K562 (cell line): ENCODE measurements at regions not wholly inside any gene's neighbourhood (a gene's known extent, or its start where the extent isn't known, plus 50 kb on each side); places are given as distances from the start of the nearest gene placed in this dataset.

Experiments
- ATAC-seq: fragments of 200-7000 bp; cut with Tn5 transposase; 3 replicates; pipeline ENCODE4 v1.9.1; 2020; ENCODE audit warnings: moderate library complexity
- BruUV-seq: library from RNA; stranded (reverse); fragments of 400-500 nt; replicated peaks from 2 replicates; lab custom pipeline; 2021; lab: Mats Ljungman, UMichigan
- CTCF ChIA-PET: fragments of 300-600 bp; formaldehyde crosslinking; extraction: SDS; loops from one replicate; lab custom pipeline; 2021; ENCODE audit warnings: low intra/inter-chr PET ratio; lab: Yijun Ruan, JAX
- POLR2A ChIA-PET: fragments of 300-600, 350-650 bp; sonication (Branson Sonifier 250); formaldehyde crosslinking; extraction: SDS; loops from one replicate; lab custom pipeline; 2021; ENCODE audit warnings: antibody characterized with exemption, inconsistent platforms; lab: Yijun Ruan, JAX
- DNase-seq, 4 experiments: peaks; one replicate each; pipeline versions ENCODE4 v3.0.0 to v3.0.0-alpha.2; 2011 to 2018; ENCODE audit warnings: low spot score in 3 of 4, mixed read lengths in 3 of 4; ENCODE audit errors: extremely low read depth in 1 of 4
- FAIRE-seq: peaks from 2 replicates; lab custom pipeline; 2011; peaks lifted over from hg19 to GRCh38; lab: Jason Lieb, UNC
- H2AFZ ChIP-seq: 2 replicates; pipeline ENCODE4 v1.6.0; 2011; ENCODE audit warnings: low read depth, low read length, control low read depth, inconsistent platforms
- H3K27ac ChIP-seq: fragments of 200-600 bp; 3 replicates; pipeline ENCODE4 v1.8.0; 2011; ENCODE audit warnings: low read depth, mild to moderate bottlenecking, control low read depth, inconsistent platforms, low read length, moderate library complexity, mixed read lengths; ENCODE audit errors: extremely low read depth
- H3K27me3 ChIP-seq, 2 experiments: fragments of 300-600 bp in 1 of 2; 2 replicates in 1 of 2; 3 replicates in 1 of 2; pipeline versions ENCODE4 v1.6.0 to v1.8.0; 2011; ENCODE audit warnings: inconsistent platforms in 2 of 2, low read length in 2 of 2, mild to moderate bottlenecking in 1 of 2, mixed read lengths in 1 of 2, moderate library complexity in 1 of 2; ENCODE audit not compliant: control insufficient read depth in 2 of 2, insufficient read depth in 2 of 2
- H3K36me3 ChIP-seq: fragments of 300-600 bp; 3 replicates; pipeline ENCODE4 v1.8.0; 2011; ENCODE audit warnings: mild to moderate bottlenecking, low read length, inconsistent platforms; ENCODE audit not compliant: control insufficient read depth, insufficient read depth
- H3K4me1 ChIP-seq, 2 experiments: fragments of 200-600 bp in 1 of 2; replicated peaks in 1 of 2; 2 replicates in 1 of 2; 3 replicates in 1 of 2; pipeline versions ENCODE4 v1.5.1 to v1.8.0; 2011; ENCODE audit warnings: inconsistent platforms in 2 of 2, low read length in 2 of 2, mild to moderate bottlenecking in 1 of 2, mixed read lengths in 1 of 2, moderate library complexity in 1 of 2; ENCODE audit not compliant: control insufficient read depth in 2 of 2, insufficient read depth in 2 of 2
- H3K4me2 ChIP-seq: 2 replicates; pipeline ENCODE4 v1.6.1; 2011; ENCODE audit warnings: low read length, control low read depth, inconsistent platforms, mixed read lengths; ENCODE audit not compliant: insufficient read depth
- H3K4me3 ChIP-seq: fragments of 200-600 bp; sonication (generic), shearing (Covaris generic); 2 replicates; pipeline ENCODE4 v1.5.1; 2016; ENCODE audit warnings: control low read depth, inconsistent platforms
- H3K79me2 ChIP-seq: fragments of 200-600 bp; 3 replicates; pipeline ENCODE4 v1.8.0; 2011; ENCODE audit warnings: low read length, inconsistent platforms; ENCODE audit not compliant: control insufficient read depth, insufficient read depth
- H3K9ac ChIP-seq, 2 experiments: 2 replicates each; pipeline versions ENCODE4 v1.6.0 to v1.6.1; 2011; ENCODE audit warnings: low read depth in 2 of 2, low read length in 2 of 2, control low read depth in 1 of 2, inconsistent platforms in 1 of 2, mild to moderate bottlenecking in 1 of 2, mixed read lengths in 1 of 2; ENCODE audit not compliant: insufficient read depth in 1 of 2
- H3K9me1 ChIP-seq: one replicate; pipeline ENCODE4 v1.6.0; 2011; ENCODE audit warnings: inconsistent platforms, mild to moderate bottlenecking, low read length, moderate library complexity; ENCODE audit not compliant: control insufficient read depth, insufficient read depth
- H3K9me3 ChIP-seq: replicated peaks from 2 replicates; pipeline ENCODE4 v1.5.1; 2011; ENCODE audit warnings: low read depth, low read length, inconsistent platforms; ENCODE audit not compliant: control insufficient read depth, insufficient read depth
- H4K20me1 ChIP-seq: replicated peaks from 2 replicates; pipeline ENCODE4 v1.6.1; 2011; ENCODE audit warnings: low read length, inconsistent platforms, mixed read lengths; ENCODE audit not compliant: control insufficient read depth, insufficient read depth
- ARID4B ChIP-seq: sonication (generic); formaldehyde crosslinking; IDR thresholded peaks from 2 replicates; pipeline ENCODE4 v1.8.0; 2022; ENCODE audit warnings: mild to moderate bottlenecking, missing genetic modification reagents
- BRCA1 ChIP-seq, 2 experiments: fragments of 450-650 bp in 1 of 2; sonication (generic) in 1 of 2; formaldehyde crosslinking in 1 of 2; IDR thresholded peaks; 2 replicates each; pipeline versions ENCODE4 v1.5.0 to v1.6.1; 2017 to 2020; ENCODE audit warnings: mild to moderate bottlenecking in 1 of 2, missing genetic modification reagents in 1 of 2
- CCAR2 ChIP-seq: fragments of 200-400 bp; formaldehyde crosslinking; IDR thresholded peaks from 2 replicates; pipeline ENCODE4 v1.6.1; 2017; ENCODE audit warnings: mild to moderate bottlenecking, low read depth, low read length
- CREB3L1 ChIP-seq: fragments of 450-650 bp; IDR thresholded peaks from 2 replicates; pipeline ENCODE4 v1.6.1; 2014; ENCODE audit warnings: low read depth, mild to moderate bottlenecking, moderate library complexity, borderline replicate concordance
- ETS2 ChIP-seq: IDR thresholded peaks from 2 replicates; pipeline ENCODE4 v1.6.1; 2016; ENCODE audit warnings: borderline replicate concordance, missing genetic modification characterization, mild to moderate bottlenecking, moderate library complexity, missing compliant biosample characterization; ENCODE audit not compliant: poor library complexity, severe bottlenecking
- GATAD2B ChIP-seq: fragments of 450-650 bp; IDR thresholded peaks from 2 replicates; pipeline ENCODE4 v1.6.1; 2017; ENCODE audit warnings: mild to moderate bottlenecking, borderline replicate concordance
- L3MBTL2 ChIP-seq: fragments of 450-650 bp; IDR thresholded peaks from 2 replicates; pipeline ENCODE4 v1.6.1; 2016; ENCODE audit warnings: mild to moderate bottlenecking, moderate library complexity
- MECOM ChIP-seq: fragments of 250-450 bp; sonication (Bioruptor Pico); IDR thresholded peaks from 2 replicates; pipeline ENCODE4 v1.8.0; 2022; ENCODE audit warnings: inconsistent platforms
- SAFB ChIP-seq: fragments of 200-400 bp; formaldehyde crosslinking; IDR thresholded peaks from 2 replicates; pipeline ENCODE4 v1.6.1; 2017; ENCODE audit warnings: low read depth, low read length, borderline replicate concordance
- STAT5A ChIP-seq: IDR thresholded peaks from 2 replicates; pipeline ENCODE4 v1.6.1; 2012; ENCODE audit warnings: low read length, inconsistent platforms, borderline replicate concordance
- TCF15 ChIP-seq: fragments of 250-450 bp; sonication (Bioruptor Pico); IDR thresholded peaks from 2 replicates; pipeline ENCODE4 v1.8.0; 2022; ENCODE audit warnings: moderate library complexity, mild to moderate bottlenecking, inconsistent platforms
- ZNF212 ChIP-seq: fragments of 450-650 bp; formaldehyde crosslinking; IDR thresholded peaks from 2 replicates; pipeline ENCODE4 v1.4.0; 2020; ENCODE audit warnings: mild to moderate bottlenecking
- ZNF431 ChIP-seq: sonication (generic); formaldehyde crosslinking; IDR thresholded peaks from 2 replicates; pipeline ENCODE4 v1.8.0; 2022; ENCODE audit warnings: mild to moderate bottlenecking, missing genetic modification reagents
- WGBS: fragments of 100-300 bp; shearing (Covaris generic); methylation state at CpG from one replicate; pipeline ENCODE4 v1.1.6; 2016; ENCODE audit warnings: low coverage, mixed read lengths; ENCODE audit not compliant: insufficient coverage; ENCODE audit errors: missing lambda C conversion rate; 5-methylcytosine and 5-hydroxymethylcytosine counted together
- in situ Hi-C: fragments of 300-500 bp; cut with MboI; formaldehyde crosslinking; loops from 4 replicates; pipeline ENCODE4 v1.15.0; 2018; ENCODE audit warnings: inconsistent platforms, mixed read lengths
- intact Hi-C: fragments of 100-400 bp; cut with micrococcal nuclease; formaldehyde crosslinking; loops from 2 replicates; pipeline ENCODE4 v1.14.2; 2022

GRCh38 chr14:51367600-51367931, 127.5 kb downstream of the TMX1 start (continued):
- TF ChIP-seq ARID4B (CRISPR knock-in tag) (no peak), CCAR2 (no peak), L3MBTL2 (no peak), ZNF431 (CRISPR knock-in tag) (no peak)

GRCh38 chr14:51368721-51369163, 128.7 kb downstream of the TMX1 start:
- Histone ChIP-seq H3K36me3 (no peaks in the 10 kb centered on the region), H3K9ac (no peak overlapping the region), H3K4me1 (no peaks in the 10 kb centered on the region), H3K9me1 (no peaks in the 10 kb centered on the region), H3K4me2 (no peak overlapping the region), H3K4me3 (no peak overlapping the region), H3K27me3 (no peaks in the 10 kb centered on the region)
- in situ Hi-C loops (no loop called here), intact Hi-C loops (no loop called here)
- ChIA-PET CTCF (no interaction called here), POLR2A (no interaction called here)
- no peak for DNase-seq
- TF ChIP-seq MECOM (CRISPR knock-in tag) (no peak), BRCA1 (IDR thresholded peaks at IDR 0.05) (no peak), BRCA1 (CRISPR knock-in tag; IDR thresholded peaks at IDR 0.05) (no peak), CREB3L1 (no peak), SAFB (no peak), GATAD2B (no peak), ZNF212 (CRISPR knock-in tag) (no peak), ETS2 (tag) (no peak), TCF15 (no peak), STAT5A (no peak)
- TF ChIP-seq, all 486 proteins: peak for 0
- FAIRE-seq: no peak
- ATAC-seq: no peak
- H4K20me1 ChIP-seq: no peaks in the 10 kb centered on the region
- no TSS peak for BruUV-seq
- no peaks in the 10 kb centered on the region for H3K79me2 ChIP-seq
- no peaks in the 10 kb centered on the region for H3K9me3 ChIP-seq
- WGBS: 0% methylated on average over 6 of the region's 6 CpGs
- H2AFZ ChIP-seq: no peak overlapping the region
- H3K27ac ChIP-seq: no peak overlapping the region
